HCEC 1CT (cell line): ENCODE measurements at regions not wholly inside any gene's neighbourhood (a gene's known extent, or its start where the extent isn't known, plus 50 kb on each side); places are given as distances from the start of the nearest gene placed in this dataset.
"Not testable (repeated sequence)": the region's sequence is repeated elsewhere in the genome, so short reads cannot be mapped to it uniquely, and the experiment has no call there.

Source experiments
- DNase-seq: peaks from one replicate; pipeline ENCODE4 v3.0.0-alpha.2; 2017

- no peak for DNase-seq
Observed at GRCh38 chr6:144437105-144437504, 152.0 kb downstream of the UTRN start.

- no peak for DNase-seq
Observed at GRCh38 chr6:144438103-144438502, 153.0 kb downstream of the UTRN start.

- DNase-seq: no peak
Observed at GRCh38 chr6:144439016-144439415, 153.9 kb downstream of the UTRN start.

GRCh38 chr6:144441801-144442200 is 156.7 kb downstream of the UTRN start:
- not testable (repeated sequence) for DNase-seq

- DNase-seq: no peak
Observed at GRCh38 chr6:144443157-144443556, 158.0 kb downstream of the UTRN start.

- peak; percentile 34 for DNase-seq
Observed at GRCh38 chr6:144447472-144447871, 162.3 kb downstream of the UTRN start.

GRCh38 chr6:144449218-144449617 is 164.1 kb downstream of the UTRN start:
- DNase-seq: no peak

- DNase-seq: no peak
Observed at GRCh38 chr6:144449911-144450597, 164.9 kb downstream of the UTRN start.

- no peak for DNase-seq
Observed at GRCh38 chr6:144460327-144461095, 175.4 kb downstream of the UTRN start.

GRCh38 chr6:144462058-144462457 is 176.9 kb downstream of the UTRN start:
- no peak for DNase-seq

- DNase-seq: no peak
Observed at GRCh38 chr6:144466716-144467115, 181.6 kb downstream of the UTRN start.

GRCh38 chr6:144467172-144467762 is 182.1 kb downstream of the UTRN start:
- no peak for DNase-seq

- no peak for DNase-seq
Observed at GRCh38 chr6:144467921-144468320, 182.8 kb downstream of the UTRN start.

- DNase-seq: no peak
Observed at GRCh38 chr6:144468709-144469108, 183.6 kb downstream of the UTRN start.

- DNase-seq: no peak
Observed at GRCh38 chr6:144469144-144469575, 184.0 kb downstream of the UTRN start.

GRCh38 chr6:144470201-144470600 is 185.1 kb downstream of the UTRN start:
- DNase-seq: not testable (repeated sequence)

- no peak for DNase-seq
Observed at GRCh38 chr6:144471986-144472385, 186.9 kb downstream of the UTRN start.

- no peak for DNase-seq
Observed at GRCh38 chr6:144474290-144474689, 189.2 kb downstream of the UTRN start.

GRCh38 chr6:144474904-144475303 is 189.8 kb downstream of the UTRN start:
- no peak for DNase-seq

GRCh38 chr6:144475411-144475810 is 190.3 kb downstream of the UTRN start:
- DNase-seq: no peak

GRCh38 chr6:144476286-144476685 is 191.2 kb downstream of the UTRN start:
- DNase-seq: no peak

- no peak for DNase-seq
Observed at GRCh38 chr6:144477396-144477795, 192.3 kb downstream of the UTRN start.

- no peak for DNase-seq
Observed at GRCh38 chr6:144477856-144478255, 192.7 kb downstream of the UTRN start.

GRCh38 chr6:144478483-144478882 is 193.3 kb downstream of the UTRN start:
- DNase-seq: no peak
